Lower leg skin (tissue), 4 donors: ENCODE measurements at regions not wholly inside any gene's neighbourhood (a gene's known extent, or its start where the extent isn't known, plus 50 kb on each side); places are given as distances from the start of the nearest gene placed in this dataset.

ENCODE experiments used
- DNase-seq, 2 donors: peaks; one replicate each; pipeline ENCODE4 v3.0.0-alpha.2; 2019; ENCODE audit warnings: low spot score in 2 of 2
- H3K4me3 ChIP-seq: fragments of 200-600 bp; sonication (generic); 2 replicates; pipeline ENCODE4 v1.5.1; 2017; ENCODE audit warnings: mild to moderate bottlenecking, low read depth; ENCODE audit not compliant: poor library complexity, severe bottlenecking
- POLR2A ChIP-seq, 2 donors: fragments of 450-650 bp; IDR thresholded peaks; one replicate each; pipeline ENCODE4 v1.6.1; 2016 to 2017; ENCODE audit warnings: antibody characterized with exemption in 2 of 2, mild to moderate bottlenecking in 1 of 2, moderate library complexity in 1 of 2
- WGBS, 2 donors: methylation state at CpG; one replicate each; pipeline ENCODE4 v1.1.5; 2018; 5-methylcytosine and 5-hydroxymethylcytosine counted together
- intact Hi-C: fragments of 100-400 bp; cut with DNase I; formaldehyde crosslinking; loops from one replicate; pipeline ENCODE4 v1.15.0; 2023; ENCODE audit warnings: low total_unique reads
- TF ChIP-seq, protein P1 (sequence below), 3 donors: fragments of 450-650 bp; IDR thresholded peaks; one replicate each; pipeline ENCODE4 v1.5.1; 2016; ENCODE audit warnings: antibody characterized with exemption in 3 of 3, mild to moderate bottlenecking in 3 of 3, moderate library complexity in 2 of 3

DNA sequence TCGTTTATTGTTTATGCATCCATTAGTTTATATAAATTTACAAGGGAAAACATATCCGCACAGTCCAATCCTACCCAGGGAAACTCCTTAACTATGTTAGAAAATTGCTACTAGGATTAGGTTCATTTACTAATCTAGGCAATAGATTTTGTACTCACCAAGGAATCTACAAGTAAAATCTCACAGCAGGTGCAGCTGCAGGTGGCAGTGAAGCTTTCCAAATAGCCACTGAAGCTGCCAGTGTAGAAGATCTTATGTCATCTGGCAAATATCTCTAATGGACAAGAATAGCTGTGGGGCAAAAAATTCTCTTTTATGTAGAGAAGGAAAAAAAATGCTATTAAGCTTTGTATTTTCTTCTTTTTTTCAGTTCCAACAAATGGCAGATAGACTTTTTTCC lies 963.4 kb upstream of the ADGRL4 start:
- DNase-seq, result no peak

GRCh38 chr1:79966438-79966837 lies 959.9 kb upstream of the ADGRL4 start:
- no peak overlapping the region for H3K4me3 ChIP-seq
- intact Hi-C loops, result no loop called here
- no peak for DNase-seq
- TF ChIP-seq POLR2A (IDR thresholded peaks at IDR 0.05), result no peak
- TF ChIP-seq, protein P1, sequence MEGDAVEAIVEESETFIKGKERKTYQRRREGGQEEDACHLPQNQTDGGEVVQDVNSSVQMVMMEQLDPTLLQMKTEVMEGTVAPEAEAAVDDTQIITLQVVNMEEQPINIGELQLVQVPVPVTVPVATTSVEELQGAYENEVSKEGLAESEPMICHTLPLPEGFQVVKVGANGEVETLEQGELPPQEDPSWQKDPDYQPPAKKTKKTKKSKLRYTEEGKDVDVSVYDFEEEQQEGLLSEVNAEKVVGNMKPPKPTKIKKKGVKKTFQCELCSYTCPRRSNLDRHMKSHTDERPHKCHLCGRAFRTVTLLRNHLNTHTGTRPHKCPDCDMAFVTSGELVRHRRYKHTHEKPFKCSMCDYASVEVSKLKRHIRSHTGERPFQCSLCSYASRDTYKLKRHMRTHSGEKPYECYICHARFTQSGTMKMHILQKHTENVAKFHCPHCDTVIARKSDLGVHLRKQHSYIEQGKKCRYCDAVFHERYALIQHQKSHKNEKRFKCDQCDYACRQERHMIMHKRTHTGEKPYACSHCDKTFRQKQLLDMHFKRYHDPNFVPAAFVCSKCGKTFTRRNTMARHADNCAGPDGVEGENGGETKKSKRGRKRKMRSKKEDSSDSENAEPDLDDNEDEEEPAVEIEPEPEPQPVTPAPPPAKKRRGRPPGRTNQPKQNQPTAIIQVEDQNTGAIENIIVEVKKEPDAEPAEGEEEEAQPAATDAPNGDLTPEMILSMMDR (IDR thresholded peaks at IDR 0.05), result no peak
- WGBS, 2 donors, result 76 to 81% methylated on average over 2 of the region's 2 CpGs

More for the DNA sequence above, 963.4 kb upstream of the ADGRL4 start:
- intact Hi-C loops, result no loop called here
- no peak for TF ChIP-seq POLR2A (IDR thresholded peaks at IDR 0.05)
- TF ChIP-seq, protein P1 (IDR thresholded peaks at IDR 0.05), result no peak
- H3K4me3 ChIP-seq, result no peak overlapping the region
- WGBS, 2 donors, result 61 to 77% methylated on average over 2 of the region's 2 CpGs

- no peak overlapping the region for H3K4me3 ChIP-seq
- intact Hi-C loops, result no loop called here
- whole genome bisulfite sequencing, 2 donors, result 80 to 90% methylated on average over 1 of the region's 1 CpG
- no peak for TF ChIP-seq POLR2A (IDR thresholded peaks at IDR 0.05)
- TF ChIP-seq, protein P1 (IDR thresholded peaks at IDR 0.05), result no peak
- no peak for DNase-seq
These were observed 953.1 kb upstream of the ADGRL4 start for GRCh38 chr1:79959635-79960034.

DNA sequence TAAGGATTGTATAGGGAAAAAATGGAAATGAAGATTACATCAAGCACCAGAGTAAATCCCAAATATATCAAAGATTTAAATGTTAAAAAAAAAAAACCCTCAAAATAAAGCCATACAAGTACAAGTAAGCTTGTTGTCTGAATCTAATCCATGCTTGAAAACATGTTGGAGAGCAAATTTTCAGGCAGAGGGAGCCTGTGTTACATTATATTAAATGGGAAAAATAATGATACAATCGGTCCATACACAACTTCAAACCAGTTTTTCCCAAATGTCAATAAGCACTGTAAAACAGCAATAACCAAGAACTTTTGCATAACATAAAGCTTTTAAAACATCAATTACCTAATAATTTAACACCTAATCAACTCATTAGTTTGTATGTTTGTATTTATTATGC lies 949.4 kb upstream of the ADGRL4 start:
- 39 to 44% methylated on average over 1 of the region's 1 CpG for WGBS, 2 donors
- intact Hi-C loops, result no loop called here

GRCh38 chr1:79950511-79950910 lies 944.0 kb upstream of the ADGRL4 start:
- no peak for TF ChIP-seq POLR2A (IDR thresholded peaks at IDR 0.05)
- WGBS, 2 donors, result 84 to 86% methylated on average over 3 of the region's 3 CpGs
- no peak for DNase-seq
- no peak overlapping the region for H3K4me3 ChIP-seq
- intact Hi-C loops, result no loop called here

More for the DNA sequence above, 949.4 kb upstream of the ADGRL4 start:
- H3K4me3 ChIP-seq, result no peak overlapping the region
- no peak for DNase-seq
- TF ChIP-seq POLR2A (IDR thresholded peaks at IDR 0.05), result no peak
- TF ChIP-seq, protein P1 (IDR thresholded peaks at IDR 0.05), result no peak

DNA sequence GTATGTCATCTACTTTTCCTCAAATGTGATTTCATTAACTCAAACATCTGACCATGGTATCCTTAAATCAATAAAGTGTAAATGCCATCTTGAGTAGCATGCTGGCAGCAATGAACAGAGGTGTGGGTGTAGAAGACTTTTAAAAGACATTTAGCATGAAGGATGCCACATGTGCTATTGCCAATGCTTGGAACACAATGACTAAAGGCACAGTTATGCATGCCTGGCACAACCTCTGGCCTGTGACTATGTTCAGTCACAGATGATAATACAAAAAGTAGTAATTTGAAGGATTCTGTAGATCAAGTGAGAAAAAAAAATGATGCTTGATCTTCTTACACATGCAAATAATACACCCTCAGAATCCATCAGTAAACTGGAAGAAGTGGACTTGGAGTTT lies 938.9 kb upstream of the ADGRL4 start:
- no peak for DNase-seq
- TF ChIP-seq POLR2A (IDR thresholded peaks at IDR 0.05), result no peak
- TF ChIP-seq, protein P1 (IDR thresholded peaks at IDR 0.05), result no peak
- H3K4me3 ChIP-seq, result no peak overlapping the region
- intact Hi-C loops, result no loop called here
